ENCODE measurements at regions not wholly inside any gene's neighbourhood (a gene's known extent, or its start where the extent isn't known, plus 50 kb on each side); places are given as distances from the start of the nearest gene placed in this dataset.

DNA sequence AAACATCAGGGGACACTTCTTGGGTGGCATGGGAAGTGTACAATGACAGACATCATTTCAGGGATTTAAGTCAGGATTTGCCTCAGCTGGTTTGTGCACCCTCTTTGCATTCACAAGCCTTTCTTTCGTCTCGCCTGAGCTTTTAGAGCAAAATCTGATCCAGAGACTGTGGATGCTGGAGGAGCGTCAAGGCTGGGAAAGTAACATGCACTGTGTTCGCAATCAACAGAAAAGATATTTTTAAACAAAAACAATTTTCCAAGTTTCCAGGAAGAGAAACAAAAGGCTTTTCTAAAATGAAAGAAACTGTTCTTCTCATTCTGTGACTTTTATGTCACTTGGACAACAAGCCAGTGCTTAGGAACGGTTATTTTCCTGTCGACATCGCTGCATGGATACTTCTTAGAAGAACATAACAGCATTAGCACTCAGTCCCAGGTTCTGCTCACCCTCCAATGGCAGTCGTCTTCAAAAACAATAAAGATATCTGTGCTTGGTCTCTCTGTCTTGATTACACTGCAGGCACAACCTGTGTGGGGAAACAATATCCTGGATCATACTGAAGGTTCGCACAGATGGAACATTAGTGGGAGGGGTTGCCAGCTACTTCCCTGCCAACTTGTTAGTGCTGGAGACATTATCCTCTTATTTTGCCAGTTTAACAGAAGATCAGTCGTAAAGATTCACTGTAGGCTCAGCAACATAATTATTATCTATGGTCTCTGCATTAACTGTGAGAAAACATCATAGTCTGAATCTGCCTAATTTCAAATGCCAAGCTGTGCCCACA is 403.3 kb upstream of the ATP2B1 start:
- 41 to 49% methylated on average over 10 of the region's 10 CpGs for WGBS, 2 donors
- DNase-seq (ENCODE audit: low spot score in 2 of 2): no peak
- no peak overlapping the region for H3K4me3 ChIP-seq (ENCODE audit: low read depth, poor library complexity, severe bottlenecking)
- TF ChIP-seq, protein P1, sequence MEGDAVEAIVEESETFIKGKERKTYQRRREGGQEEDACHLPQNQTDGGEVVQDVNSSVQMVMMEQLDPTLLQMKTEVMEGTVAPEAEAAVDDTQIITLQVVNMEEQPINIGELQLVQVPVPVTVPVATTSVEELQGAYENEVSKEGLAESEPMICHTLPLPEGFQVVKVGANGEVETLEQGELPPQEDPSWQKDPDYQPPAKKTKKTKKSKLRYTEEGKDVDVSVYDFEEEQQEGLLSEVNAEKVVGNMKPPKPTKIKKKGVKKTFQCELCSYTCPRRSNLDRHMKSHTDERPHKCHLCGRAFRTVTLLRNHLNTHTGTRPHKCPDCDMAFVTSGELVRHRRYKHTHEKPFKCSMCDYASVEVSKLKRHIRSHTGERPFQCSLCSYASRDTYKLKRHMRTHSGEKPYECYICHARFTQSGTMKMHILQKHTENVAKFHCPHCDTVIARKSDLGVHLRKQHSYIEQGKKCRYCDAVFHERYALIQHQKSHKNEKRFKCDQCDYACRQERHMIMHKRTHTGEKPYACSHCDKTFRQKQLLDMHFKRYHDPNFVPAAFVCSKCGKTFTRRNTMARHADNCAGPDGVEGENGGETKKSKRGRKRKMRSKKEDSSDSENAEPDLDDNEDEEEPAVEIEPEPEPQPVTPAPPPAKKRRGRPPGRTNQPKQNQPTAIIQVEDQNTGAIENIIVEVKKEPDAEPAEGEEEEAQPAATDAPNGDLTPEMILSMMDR (IDR thresholded peaks at IDR 0.05): no peak
- no peak for TF ChIP-seq POLR2A (IDR thresholded peaks at IDR 0.05)
- intact Hi-C loops (cut with DNase I; ENCODE audit: low total_unique reads): no loop called here

DNA sequence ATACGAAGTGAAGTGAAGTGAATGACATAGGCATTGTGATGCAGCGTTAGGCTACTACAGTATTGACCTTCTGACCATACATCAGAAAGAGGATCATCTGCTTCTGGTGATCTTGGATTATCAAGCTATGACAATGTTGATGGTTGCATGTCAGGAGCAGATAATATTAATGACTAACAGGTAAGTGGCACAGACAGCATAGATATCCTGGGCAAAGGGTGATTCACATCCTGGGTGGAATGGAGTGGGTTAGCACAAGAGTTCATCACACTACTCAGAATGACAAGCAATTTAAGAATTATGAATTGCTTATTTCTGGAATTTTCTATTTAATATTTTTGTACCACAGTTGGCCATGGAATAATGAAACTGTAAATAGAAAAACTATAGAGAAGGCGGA is 397.9 kb upstream of the ATP2B1 start:
- TF ChIP-seq POLR2A (IDR thresholded peaks at IDR 0.05): no peak
- TF ChIP-seq, protein P1 (IDR thresholded peaks at IDR 0.05): no peak
- WGBS, 2 donors: 96 to 98% methylated on average over 3 of the region's 3 CpGs
- intact Hi-C loops (cut with DNase I; ENCODE audit: low total_unique reads): no loop called here
- H3K4me3 ChIP-seq (ENCODE audit: low read depth, poor library complexity, severe bottlenecking): no peak overlapping the region
- DNase-seq (ENCODE audit: low spot score in 2 of 2): no peak

DNA sequence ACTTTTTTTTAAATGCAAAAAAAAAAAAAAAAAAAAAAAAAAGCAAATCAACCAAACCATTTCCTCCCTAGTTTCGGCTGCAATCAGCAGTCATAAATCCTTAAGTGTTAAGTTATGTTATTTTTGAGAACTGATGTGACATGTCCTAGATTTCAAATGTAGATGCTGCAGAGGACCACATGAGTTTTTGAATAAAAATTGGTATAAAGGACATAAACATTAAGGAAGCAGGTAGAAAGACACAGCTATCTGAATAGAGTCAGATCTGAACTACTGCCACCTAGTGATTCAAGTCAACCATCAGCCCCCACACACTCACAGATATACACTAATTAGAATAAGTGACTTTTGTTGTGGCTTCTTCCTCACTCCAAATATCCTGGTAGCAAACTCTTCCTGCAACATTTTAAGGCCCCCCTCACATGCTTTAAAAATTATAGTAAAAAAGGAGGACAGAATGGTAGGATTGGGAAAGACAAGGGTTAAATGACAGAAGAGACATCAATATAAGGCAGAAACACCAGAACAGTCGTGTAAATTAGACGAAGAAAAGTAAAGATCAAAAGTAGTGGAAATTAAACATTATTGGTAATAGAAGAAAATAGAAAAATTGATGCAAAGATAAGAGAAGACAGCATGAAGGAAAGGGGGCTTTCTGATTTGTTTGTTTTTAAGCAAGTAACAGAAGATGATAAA is 394.5 kb upstream of the ATP2B1 start:
- DNase-seq (ENCODE audit: low spot score in 2 of 2): no peak
- 76 to 82% methylated on average over 3 of the region's 3 CpGs for WGBS, 2 donors
- no peak for TF ChIP-seq POLR2A (IDR thresholded peaks at IDR 0.05)
- TF ChIP-seq, protein P1 (IDR thresholded peaks at IDR 0.05): no peak
- intact Hi-C loops (cut with DNase I; ENCODE audit: low total_unique reads): no loop called here
- no peak overlapping the region for H3K4me3 ChIP-seq (ENCODE audit: low read depth, poor library complexity, severe bottlenecking)

DNA sequence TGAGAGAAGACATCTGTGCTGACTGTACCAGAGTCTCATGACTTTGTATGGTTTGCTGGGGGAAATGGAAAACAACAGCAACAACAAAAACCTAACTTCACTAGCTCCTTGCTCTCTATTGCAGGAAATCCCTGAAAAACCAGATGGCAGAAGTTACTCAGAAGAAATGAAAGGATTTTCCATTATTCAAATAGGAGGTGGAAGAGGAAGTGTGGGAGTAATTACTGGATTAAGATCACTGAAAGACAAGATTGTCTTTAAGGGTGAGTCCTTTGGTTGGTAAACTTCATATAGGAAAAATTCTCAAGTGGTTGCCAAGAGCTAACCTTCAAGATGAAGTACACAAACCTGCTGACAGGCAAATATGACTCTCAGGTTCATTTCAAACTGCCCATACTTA is 391.9 kb upstream of the ATP2B1 start:
- H3K4me3 ChIP-seq (ENCODE audit: low read depth, poor library complexity, severe bottlenecking): no peak overlapping the region
- intact Hi-C loops (cut with DNase I; ENCODE audit: low total_unique reads): no loop called here
- TF ChIP-seq POLR2A (IDR thresholded peaks at IDR 0.05): no peak
- TF ChIP-seq, protein P1 (IDR thresholded peaks at IDR 0.05): no peak
- DNase-seq (ENCODE audit: low spot score in 2 of 2): no peak

DNA sequence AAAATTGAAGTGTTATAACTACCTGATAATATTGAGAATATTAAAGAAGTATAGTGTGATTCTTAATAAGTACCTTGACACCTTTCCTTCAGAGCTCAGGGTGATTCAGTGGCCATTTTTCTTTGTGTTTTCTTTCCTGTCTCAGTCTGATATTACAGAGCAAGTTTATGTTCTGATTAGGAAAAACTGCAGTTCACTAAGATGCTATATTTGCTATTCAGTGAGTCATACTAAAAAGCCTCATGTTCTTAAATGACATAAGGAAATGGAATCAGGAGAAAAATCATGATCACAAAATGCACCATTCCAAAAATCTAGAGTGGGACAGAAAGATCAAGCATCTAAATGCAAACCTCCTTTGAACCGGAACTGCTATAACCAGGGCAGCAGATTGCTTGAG is 390.6 kb upstream of the ATP2B1 start:
- WGBS, 2 donors: 97 to 100% methylated on average over 1 of the region's 1 CpG
- H3K4me3 ChIP-seq (ENCODE audit: low read depth, poor library complexity, severe bottlenecking): no peak overlapping the region
- TF ChIP-seq, protein P1 (IDR thresholded peaks at IDR 0.05): no peak
- TF ChIP-seq POLR2A (IDR thresholded peaks at IDR 0.05): no peak
- intact Hi-C loops (cut with DNase I; ENCODE audit: low total_unique reads): no loop called here
- no peak for DNase-seq (ENCODE audit: low spot score in 2 of 2)
